NCI-H1694 (cell line): ENCODE measurements at regions not wholly inside any gene's neighbourhood (a gene's known extent, or its start where the extent isn't known, plus 50 kb on each side); places are given as distances from the start of the nearest gene placed in this dataset.
"Not testable (repeated sequence)": the region's sequence is repeated elsewhere in the genome, so short reads cannot be mapped to it uniquely, and the experiment has no call there.

Experiments
- DNase-seq: peaks from one replicate; lab custom pipeline; 2025; lab: John Stamatoyannopoulos, UW

GRCh38 chr1:208717525-208717924, 473.3 kb upstream of the PLXNA2 start:
- DNase-seq = no peak

- no peak for DNase-seq
Observed at GRCh38 chr1:208722592-208722991, 478.4 kb upstream of the PLXNA2 start.

GRCh38 chr1:208724079-208724478, 479.9 kb upstream of the PLXNA2 start:
- DNase-seq = no peak

GRCh38 chr1:208728815-208729214, 484.6 kb upstream of the PLXNA2 start:
- no peak for DNase-seq

DNA sequence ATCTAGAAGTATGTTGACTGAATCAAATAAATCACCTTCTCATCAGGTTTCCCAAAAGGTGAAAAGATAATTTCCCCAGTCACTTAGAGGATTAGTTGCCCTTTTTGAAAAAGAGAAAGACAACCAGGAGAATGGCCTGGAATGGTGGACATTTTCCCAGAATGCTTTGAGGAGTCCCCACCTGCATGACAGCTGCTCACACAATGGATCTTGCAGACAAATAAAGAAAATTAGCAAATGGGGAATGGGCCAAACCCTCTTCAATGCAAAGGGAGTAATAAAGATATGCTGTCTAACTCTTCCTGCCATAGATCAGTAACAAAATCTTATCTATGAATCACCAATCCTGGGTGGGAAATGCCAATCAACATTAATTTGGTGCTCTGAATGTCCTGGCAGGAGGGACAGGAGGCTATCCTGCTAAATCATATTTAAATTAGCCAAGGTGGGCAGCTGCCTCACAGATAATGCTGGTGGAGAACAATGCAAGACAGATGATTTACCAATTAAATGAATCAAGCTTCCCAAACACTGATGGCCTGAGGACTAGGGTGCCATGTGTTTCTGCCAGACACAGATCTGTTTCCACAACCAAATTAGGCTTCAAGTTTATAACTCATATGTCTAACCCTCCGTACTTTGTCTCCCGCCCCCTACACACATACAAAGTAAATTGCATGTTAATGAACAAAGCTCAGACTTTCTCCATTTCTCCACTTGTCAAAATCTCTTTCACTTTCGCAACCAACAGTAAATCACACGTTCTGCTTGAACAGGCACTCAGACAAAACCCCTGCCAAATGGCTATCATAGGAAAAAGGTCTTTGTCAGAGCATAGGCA, 488.0 kb upstream of the PLXNA2 start:
- no peak for DNase-seq

DNA sequence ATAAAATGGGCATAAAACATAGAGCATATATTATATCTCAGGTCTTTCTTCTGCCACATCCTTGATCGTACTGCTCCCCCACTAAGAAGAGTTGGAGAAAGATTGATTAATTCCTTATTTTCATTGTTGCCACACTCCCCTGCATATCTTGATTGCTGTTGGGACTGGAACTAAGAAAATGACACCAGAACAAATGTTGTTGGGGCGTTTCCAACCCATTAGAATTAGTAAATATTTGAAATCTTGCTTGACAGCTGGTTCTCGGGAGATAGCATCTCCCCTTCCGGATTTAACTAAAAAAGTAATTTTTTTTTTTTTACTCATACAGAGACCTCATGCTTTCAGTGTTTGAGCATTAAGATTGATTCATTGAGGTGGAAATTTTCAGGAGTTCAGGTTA, 493.0 kb upstream of the PLXNA2 start:
- DNase-seq = no peak

- no peak for DNase-seq
Observed at GRCh38 chr1:208737922-208738321, 493.7 kb upstream of the PLXNA2 start.

GRCh38 chr1:208739636-208740035, 495.5 kb upstream of the PLXNA2 start:
- DNase-seq = not testable (repeated sequence)

DNA sequence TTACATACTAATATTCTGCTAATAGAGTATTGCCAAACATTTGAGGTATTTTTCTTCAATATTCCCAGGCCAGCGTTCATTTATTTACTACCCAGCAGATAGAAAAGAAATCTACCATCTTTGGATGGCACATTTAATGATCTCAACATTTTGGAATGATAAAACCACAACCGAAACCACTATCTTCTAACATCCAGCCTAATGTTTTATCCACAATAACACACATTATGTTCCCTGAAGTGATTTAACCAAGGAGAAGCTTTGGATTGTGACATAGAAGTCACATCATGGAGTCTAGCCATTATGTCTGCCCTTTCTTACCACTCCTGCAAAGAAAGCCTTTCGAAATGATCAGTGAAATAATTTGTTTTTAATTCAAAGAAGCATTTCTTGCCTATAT, 497.1 kb upstream of the PLXNA2 start:
- no peak for DNase-seq

GRCh38 chr1:208743361-208743760, 499.2 kb upstream of the PLXNA2 start:
- DNase-seq = no peak

GRCh38 chr1:208747979-208748378, 503.8 kb upstream of the PLXNA2 start:
- no peak for DNase-seq

DNA sequence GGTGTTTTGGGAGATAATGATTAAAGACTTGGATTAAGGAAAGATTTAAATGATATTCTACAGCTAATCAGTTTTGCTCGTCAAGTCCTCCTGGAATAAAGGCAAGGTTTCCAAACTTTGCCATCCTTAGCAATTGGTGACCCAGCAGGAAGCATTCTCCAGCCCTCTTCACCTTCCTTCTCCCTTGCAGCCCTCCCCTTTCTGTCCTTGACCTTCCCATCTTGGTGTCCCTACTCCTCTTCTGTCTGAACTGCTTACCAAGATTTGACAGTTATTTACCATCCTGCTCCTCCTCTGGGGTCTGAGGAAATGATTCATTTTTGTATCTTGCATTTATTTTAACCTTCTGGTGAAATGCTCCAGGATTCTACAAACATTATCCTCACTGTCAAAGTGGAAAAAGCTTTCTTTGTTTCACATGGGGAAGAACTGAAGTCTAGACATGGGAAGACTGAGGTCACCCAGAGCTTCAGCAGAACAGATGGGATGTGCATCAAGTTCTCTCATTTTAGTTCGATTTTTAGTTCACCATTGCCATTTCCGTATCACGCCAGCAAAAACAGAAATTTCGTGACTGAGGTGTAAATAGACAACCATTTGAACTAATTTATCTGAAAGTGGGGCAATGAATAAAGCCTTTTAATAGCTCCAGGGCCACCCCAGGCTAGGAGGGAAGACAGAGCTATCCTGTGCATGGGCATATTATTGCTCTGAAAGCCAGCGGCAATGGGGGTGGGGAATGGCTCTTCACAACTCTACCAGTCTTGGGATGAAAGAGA, 504.4 kb upstream of the PLXNA2 start:
- no peak for DNase-seq

GRCh38 chr1:208756339-208756981, 512.3 kb upstream of the PLXNA2 start:
- no peak for DNase-seq

DNA sequence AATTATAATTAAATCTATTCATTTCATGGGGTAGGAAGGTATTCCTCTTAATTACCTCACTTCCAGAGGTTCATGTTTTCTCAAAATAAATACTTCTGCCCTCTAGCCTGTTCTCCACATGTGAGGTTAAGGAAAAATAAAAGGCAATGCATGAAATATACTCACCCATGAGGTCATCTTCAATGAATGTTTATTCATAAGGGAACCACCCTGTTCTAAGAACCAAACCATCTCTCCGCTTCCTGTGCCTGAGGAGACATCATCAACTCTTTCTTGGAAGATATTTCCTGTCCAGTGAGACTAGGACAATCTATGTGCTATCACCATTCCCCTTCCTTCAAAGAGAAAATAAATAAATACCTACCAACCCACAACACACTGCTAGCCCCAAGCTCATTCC, 513.7 kb upstream of the PLXNA2 start:
- no peak for DNase-seq

- no peak for DNase-seq
Observed at GRCh38 chr1:208759255-208759654, 515.1 kb upstream of the PLXNA2 start.

DNA sequence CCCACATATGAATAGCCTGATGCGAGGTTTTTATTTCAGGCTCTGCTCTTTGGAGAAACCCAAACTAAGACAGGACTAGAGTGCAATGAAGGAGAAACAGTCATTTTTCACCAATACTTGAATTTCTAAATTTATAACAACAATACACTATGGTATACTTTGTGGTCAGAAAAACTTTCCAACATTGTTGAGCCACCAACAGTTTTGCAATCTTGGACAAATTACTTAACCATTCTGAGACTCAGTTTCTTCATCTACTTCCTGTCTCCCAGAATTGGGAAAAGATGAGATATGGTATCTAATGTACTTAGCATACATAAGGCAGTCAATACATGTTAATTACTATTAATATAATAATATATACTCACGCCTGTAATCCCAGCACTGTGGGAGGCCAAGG, 519.8 kb upstream of the PLXNA2 start:
- no peak for DNase-seq

DNA sequence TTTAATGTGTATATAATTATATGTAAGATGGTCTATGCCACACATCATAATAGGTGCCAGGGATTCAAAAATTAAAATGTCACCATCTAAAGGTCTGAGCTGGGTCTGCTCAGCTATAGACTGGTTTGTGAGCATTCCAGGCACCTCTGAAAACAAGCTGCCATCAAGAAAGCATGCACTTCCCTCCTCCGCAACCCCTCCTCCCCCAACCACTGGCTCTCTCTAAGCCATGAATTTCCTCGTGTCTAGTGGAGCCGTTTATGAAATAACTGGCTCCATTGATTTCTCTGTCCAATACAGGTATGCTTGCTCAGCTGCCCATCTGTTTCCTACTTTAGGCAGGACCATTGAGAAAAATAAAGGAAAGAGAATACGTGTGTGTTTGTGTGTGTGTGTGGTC, 522.6 kb upstream of the PLXNA2 start:
- no peak for DNase-seq

GRCh38 chr1:208767816-208768215, 523.6 kb upstream of the PLXNA2 start:
- DNase-seq = no peak

GRCh38 chr1:208772891-208773290, 528.7 kb upstream of the PLXNA2 start:
- no peak for DNase-seq

DNA sequence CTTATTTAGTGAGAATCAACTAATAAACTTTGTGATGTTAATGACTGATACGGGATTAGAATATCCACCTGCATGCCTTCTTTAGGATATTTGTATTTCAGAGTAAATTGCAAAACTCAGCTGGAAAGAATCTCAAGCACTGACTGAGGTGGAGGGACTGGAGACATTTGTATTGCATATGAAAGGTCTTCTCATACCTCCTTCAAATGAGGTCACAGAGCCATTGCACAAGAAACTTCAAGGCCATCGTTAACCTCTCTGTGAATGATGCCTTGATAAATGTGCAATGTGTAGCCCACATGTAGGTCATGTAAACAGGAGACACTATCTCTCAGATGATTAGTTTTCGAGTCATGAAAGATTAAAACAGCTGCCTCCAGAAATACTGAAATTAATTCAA, 531.7 kb upstream of the PLXNA2 start:
- DNase-seq = no peak

GRCh38 chr1:208778417-208778816, 534.2 kb upstream of the PLXNA2 start:
- DNase-seq = no peak

DNA sequence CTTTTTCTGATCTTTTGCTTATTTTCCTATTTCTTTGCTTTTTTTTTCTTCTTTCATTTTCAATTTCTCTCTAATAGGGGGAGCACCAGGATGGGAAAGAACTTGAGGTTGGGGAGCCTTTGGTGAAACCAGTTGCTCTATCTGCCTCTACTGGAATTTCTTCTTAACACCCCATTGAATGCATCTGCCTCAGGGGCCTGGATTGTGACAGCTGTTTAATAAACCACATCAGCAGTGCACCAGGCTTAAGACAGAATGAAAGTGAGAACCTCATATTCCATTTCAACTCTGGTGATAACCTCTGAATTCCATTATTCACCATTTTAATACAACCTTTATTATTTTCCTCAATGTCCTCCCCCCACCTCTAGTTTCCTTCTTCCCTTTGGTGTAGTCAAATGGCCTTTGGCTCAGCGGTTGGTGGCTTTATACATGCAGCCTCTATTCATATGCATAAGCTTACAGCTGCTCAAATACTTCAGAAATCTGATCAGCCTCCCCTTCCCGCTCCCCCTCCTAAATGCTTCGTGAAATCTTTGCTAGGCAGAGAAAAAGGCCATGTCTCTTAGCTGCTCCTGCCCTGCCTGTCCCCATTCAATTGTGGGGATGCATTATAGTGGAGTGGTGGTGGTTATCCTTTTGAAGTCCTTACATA, 537.3 kb upstream of the PLXNA2 start:
- DNase-seq = no peak
